H1 (cell line): ENCODE measurements at regions not wholly inside any gene's neighbourhood (a gene's known extent, or its start where the extent isn't known, plus 50 kb on each side); places are given as distances from the start of the nearest gene placed in this dataset.

ENCODE experiments used
- TCF12 ChIP-seq: IDR thresholded peaks from 2 replicates; pipeline ENCODE4 v1.6.1; 2011; ENCODE audit warnings: low read depth, mild to moderate bottlenecking, low read length
- TF ChIP-seq, protein P1 (sequence below): IDR thresholded peaks from 2 replicates; pipeline ENCODE4 v1.6.1; 2012; ENCODE audit warnings: low read length, inconsistent platforms
- TF ChIP-seq, protein P2 (sequence below), 3 experiments: IDR thresholded peaks; 1 replicate in 2 of 3; 2 replicates in 1 of 3; pipeline versions ENCODE4 v1.5.1 to v1.6.1; 2011; ENCODE audit warnings: low read length in 3 of 3, mild to moderate bottlenecking in 3 of 3, inconsistent platforms in 2 of 3, low read depth in 1 of 3, moderate library complexity in 1 of 3; ENCODE audit not compliant: insufficient read depth in 1 of 3; ENCODE audit errors: control extremely low read depth in 1 of 3

DNA sequence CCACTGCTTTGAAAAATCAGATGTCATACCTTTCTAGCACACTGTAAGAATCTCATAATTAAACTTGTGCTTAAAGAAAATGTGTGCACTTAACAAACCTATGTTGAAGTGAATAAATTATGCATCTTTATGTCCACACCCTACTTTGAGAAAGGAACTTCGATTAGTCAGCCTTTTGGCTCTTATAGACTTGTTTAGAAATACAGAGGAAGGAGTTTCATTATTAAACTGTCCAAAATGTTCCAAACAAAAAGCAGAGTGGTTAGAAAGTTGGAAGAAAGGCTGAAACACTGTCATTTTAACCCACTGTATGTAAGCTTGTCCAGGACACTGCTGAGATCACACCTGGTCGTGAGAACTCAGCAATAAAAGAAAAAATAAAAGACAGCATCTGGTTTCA is 863.2 kb upstream of the CHORDC1 start (continued):
- TF ChIP-seq, protein P1, sequence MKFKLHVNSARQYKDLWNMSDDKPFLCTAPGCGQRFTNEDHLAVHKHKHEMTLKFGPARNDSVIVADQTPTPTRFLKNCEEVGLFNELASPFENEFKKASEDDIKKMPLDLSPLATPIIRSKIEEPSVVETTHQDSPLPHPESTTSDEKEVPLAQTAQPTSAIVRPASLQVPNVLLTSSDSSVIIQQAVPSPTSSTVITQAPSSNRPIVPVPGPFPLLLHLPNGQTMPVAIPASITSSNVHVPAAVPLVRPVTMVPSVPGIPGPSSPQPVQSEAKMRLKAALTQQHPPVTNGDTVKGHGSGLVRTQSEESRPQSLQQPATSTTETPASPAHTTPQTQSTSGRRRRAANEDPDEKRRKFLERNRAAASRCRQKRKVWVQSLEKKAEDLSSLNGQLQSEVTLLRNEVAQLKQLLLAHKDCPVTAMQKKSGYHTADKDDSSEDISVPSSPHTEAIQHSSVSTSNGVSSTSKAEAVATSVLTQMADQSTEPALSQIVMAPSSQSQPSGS: no peak
- no peak for TF ChIP-seq TCF12
- TF ChIP-seq, protein P2, sequence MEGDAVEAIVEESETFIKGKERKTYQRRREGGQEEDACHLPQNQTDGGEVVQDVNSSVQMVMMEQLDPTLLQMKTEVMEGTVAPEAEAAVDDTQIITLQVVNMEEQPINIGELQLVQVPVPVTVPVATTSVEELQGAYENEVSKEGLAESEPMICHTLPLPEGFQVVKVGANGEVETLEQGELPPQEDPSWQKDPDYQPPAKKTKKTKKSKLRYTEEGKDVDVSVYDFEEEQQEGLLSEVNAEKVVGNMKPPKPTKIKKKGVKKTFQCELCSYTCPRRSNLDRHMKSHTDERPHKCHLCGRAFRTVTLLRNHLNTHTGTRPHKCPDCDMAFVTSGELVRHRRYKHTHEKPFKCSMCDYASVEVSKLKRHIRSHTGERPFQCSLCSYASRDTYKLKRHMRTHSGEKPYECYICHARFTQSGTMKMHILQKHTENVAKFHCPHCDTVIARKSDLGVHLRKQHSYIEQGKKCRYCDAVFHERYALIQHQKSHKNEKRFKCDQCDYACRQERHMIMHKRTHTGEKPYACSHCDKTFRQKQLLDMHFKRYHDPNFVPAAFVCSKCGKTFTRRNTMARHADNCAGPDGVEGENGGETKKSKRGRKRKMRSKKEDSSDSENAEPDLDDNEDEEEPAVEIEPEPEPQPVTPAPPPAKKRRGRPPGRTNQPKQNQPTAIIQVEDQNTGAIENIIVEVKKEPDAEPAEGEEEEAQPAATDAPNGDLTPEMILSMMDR (IDR thresholded peaks at IDR 0.05; ENCODE audit: control extremely low read depth in 1 of 3, insufficient read depth in 1 of 3, low read depth in 1 of 3, low read length in 3 of 3): no peak
